DMS 273 (cell line): ENCODE measurements at regions not wholly inside any gene's neighbourhood (a gene's known extent, or its start where the extent isn't known, plus 50 kb on each side); places are given as distances from the start of the nearest gene placed in this dataset.

Source experiments
- DNase-seq: peaks from one replicate; lab custom pipeline; 2025; ENCODE audit not compliant: unreplicated experiment; lab: John Stamatoyannopoulos, UW

DNA sequence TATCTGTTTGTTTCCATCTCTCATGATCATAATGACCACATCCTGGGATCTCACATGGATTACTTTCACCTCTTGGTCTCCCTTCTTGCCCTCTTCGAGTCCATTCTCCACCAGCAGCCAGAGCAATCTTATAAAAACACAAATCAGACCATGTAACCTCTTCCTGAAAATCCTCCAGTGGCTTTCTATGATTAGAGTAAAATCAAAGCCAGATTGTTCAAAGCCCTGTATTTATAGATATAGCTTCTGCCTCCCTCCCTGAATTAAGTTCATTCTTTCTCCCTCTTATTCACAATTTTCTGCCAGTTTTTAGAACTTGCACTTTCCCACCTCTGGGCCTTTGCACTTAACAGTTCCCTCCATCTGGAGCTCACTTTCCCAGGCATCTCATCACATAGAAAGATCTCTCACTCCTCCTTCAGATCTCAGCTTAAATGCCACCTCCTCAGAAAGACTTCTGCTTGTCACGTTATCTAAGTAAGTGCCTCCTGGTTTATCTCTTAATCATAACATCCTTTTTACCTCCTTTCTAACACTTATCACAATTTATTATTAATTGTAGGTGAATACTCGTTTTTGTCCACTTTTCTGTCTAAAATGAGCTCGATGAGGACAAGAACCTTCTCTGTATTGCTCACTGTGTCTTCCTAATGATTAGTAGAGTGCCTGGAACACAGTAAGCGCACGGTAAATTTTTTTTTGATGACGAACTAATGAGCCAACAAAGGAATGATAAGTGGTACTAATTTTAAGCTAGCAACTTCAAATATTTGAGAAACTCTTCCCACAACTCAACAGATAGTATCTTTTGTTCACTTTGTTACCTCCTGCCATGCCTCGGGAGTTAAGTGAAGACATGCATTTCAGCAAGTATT, 80.5 kb downstream of the CYB561 start:
- no peak for DNase-seq

DNA sequence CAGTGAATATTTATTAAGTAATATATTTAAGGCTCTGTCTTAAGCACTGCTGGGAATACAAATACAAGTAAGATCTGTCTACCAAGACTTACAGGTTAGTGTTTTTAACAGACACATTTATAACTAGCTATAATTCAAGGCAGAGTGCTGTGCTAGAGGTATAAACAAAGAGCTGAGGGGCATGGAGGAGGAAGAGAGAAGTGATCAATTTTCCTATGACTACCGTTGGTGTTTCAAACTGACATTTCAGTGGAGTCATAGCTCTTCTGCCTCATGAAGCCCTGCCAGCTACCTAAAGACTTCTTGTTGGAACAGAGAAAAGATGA, 79.9 kb downstream of the CYB561 start:
- no peak for DNase-seq

DNA sequence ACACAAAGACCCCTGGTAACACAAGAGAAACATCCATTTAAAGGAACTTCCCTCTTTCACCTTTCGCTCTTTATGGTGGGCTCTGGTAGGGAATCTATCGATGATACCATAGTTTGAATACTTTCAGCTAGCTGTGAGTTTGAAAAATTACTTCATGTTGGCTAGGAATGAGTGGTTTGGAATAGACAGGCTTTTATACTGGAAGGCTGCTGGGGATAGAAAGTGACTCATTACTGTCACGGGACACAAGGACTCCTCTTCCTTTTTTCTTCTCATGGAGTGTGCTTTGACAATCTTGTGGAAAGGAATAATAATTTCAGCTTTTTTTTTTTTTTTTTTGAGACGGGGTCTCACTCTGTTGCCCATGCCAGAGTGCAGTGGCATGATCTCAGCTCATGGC, 76.9 kb downstream of the CYB561 start:
- DNase-seq, result no peak

DNA sequence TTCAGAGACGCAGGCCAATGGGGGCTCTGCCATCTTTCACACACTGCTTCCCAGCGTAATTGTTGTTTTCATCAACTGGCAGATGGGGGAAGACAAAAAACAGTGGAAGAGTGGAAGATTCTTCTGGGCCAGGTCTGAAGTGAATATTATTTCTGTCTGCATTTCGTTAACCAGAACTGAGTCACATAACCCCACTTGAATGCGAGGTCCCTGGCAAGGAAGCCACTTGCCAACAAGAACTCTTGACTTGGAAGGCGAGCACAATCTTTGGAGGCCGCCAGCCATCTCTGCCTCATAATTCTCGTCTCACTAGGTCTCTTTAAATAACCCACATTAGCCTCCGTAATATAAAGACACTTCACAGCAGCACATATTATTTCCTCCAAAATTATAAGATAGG, 75.4 kb downstream of the CYB561 start:
- DNase-seq, result no peak

DNA sequence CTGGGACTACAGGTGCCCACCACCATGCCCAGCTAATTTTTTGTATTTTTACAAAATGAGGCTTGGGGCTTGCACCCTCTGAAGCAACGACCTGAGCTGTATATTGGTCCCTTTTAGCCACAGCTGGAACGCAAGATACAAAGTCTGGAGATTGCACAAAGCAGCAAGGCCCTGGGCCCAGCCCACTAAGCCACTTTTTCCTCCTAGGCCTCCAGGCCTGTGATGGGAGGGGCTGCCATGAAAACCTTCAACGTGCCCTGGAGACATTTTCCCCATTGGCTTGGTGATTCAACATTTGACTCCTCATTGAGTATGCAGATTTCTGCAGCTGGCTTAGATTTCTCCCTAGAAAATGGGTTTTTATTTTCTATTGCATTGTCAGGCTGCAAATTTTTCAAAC, 69.2 kb downstream of the CYB561 start:
- no peak for DNase-seq

DNA sequence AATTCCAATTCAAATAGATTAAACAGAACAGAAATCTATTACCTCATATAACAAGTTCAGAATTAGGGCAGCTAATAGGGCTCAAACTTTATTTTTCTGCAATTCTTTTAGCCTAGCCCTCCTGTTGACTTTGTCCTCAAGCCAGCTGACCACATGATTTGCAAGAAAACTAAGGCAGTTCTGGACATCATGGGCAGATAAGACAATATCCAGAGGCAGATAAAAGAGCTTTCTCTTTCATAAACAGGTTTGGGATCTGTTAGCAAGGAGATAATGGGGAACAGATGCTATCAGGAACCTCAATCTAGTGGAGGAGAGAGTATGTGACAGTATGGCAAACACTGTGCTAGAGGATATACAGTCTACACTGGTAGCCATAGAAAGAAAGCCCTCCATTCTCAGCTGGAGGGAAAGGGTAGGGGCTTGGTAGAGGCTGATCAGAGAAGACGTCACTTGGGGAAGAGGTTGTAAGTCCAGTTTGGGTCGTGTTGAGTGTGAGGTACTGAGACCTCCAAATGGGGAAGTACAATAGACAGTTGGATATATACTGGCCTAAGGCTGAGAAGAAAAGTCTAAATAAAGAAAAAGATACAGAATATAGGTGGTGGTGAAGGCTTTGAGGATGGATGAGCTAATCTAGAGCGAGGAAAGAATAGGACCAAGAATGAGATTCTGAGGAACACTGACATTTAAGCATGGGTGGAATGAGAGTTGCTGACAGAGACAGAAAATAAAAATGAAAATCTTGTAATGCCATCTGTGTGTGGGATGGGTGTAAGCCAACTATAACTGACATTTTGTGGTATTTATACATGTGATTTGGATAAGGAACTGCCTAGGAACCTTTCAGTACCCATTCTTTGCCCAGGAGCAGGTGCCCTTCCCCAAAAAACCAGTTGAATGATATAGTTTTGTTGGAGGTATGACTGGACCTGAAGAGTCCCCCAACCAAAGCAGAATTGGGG, 67.4 kb downstream of the CYB561 start:
- DNase-seq, result no peak

DNA sequence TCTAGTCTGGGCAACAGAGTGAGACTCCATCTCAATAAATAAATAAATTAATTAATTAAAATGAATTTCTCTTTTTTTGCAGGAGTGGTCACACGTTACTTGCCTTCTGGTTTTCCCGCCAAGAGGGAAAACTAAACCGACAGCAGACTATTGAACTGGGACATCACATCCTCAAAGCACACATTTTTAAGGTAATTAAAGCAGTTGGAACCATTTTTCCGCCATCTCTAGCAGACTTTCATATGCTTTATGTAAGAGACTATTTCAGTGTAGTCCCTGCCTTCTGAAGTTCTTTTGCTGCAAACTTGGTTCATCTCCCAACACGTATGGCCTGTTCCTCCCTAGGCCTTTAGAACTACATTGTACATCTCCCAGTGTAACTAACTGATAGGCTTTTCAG, 66.5 kb downstream of the CYB561 start:
- no peak for DNase-seq

DNA sequence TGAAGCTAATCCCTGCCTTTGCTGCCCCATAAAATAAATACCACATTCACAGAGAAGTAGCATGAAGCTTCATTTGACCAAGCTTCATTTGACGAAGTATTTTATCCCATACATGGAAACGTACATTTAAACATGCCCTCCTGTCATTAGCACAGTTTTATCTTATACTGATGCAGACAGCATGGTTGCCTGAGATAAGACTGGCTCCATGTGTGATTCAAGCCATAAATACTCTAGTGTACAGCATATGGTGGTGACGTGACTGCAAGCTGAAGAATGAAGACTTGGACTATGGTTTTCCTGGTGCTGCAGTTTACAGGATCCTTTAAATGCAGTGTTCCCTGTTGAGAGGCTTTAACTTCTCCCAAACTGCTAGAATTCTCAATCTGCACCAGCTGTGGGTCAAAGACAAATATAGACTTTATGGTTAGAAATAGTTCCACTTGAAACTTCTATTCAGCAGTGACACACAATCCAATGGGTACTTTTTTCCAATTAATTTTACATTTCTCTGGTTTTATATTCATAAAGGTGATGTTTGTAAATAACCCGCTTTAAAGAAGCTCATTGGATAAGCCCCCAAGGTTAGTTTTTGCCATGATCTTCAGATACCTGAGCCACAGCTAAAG, 64.9 kb downstream of the CYB561 start:
- peak; percentile 7 for DNase-seq

DNA sequence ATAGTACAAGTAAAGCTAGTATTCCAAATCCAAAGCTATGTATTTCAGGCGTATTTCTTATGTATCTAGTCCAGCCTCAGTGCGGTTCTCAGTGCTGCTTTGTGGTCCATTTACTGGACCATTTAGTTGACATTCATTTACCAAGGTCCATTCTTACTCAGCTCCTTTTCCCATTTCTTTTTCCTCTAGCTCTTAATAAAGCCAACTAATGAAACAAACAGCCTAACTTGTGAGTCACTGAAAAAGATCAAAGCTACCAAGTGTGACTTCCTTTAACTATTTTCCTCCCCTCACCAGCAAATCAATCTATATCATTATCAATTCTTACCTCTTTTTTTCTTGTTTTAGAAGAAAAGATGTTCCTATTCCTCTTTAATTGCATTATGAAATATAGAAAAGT, 64.0 kb downstream of the CYB561 start:
- DNase-seq, result no peak
